PC-9 (cell line): ENCODE measurements at regions not wholly inside any gene's neighbourhood (a gene's known extent, or its start where the extent isn't known, plus 50 kb on each side); places are given as distances from the start of the nearest gene placed in this dataset.

ENCODE experiments used
- CTCF ChIP-seq: fragments of 200-600 bp; sonication (generic); conservative IDR thresholded peaks from 2 replicates; pipeline ENCODE4 v1.6.1; 2017; ENCODE audit warnings: mixed run types, antibody characterized with exemption, mild to moderate bottlenecking, moderate library complexity
- EZH2 ChIP-seq: fragments of 200-600 bp; sonication (generic); IDR thresholded peaks from 2 replicates; pipeline ENCODE4 v1.8.0; 2017; ENCODE audit warnings: antibody characterized with exemption, low read depth

GRCh38 chr2:157980020-157980419, 103.9 kb upstream of the ACVR1 start:
- no peak for TF ChIP-seq CTCF
- no peak for TF ChIP-seq EZH2
